CD14-positive monocyte (primary cell): ENCODE measurements at regions not wholly inside any gene's neighbourhood (a gene's known extent, or its start where the extent isn't known, plus 50 kb on each side); places are given as distances from the start of the nearest gene placed in this dataset.

Experiments
- DNase-seq, 3 donors: peaks; one replicate each; pipeline ENCODE4 v3.0.0-alpha.2; 2011 to 2022
- H2AFZ ChIP-seq: 2 replicates; pipeline ENCODE4 v1.6.0; 2012; ENCODE audit warnings: mild to moderate bottlenecking, low read depth, low read length, inconsistent platforms; ENCODE audit not compliant: insufficient read depth, poor library complexity, severe bottlenecking
- H3K27ac ChIP-seq, 2 donors: 1 replicate in 1 of 2; 2 replicates in 1 of 2; pipeline ENCODE4 v1.5.1; 2012 to 2013; ENCODE audit warnings: low read length in 2 of 2, control low read depth in 1 of 2, inconsistent platforms in 1 of 2, low read depth in 1 of 2, mild to moderate bottlenecking in 1 of 2
- H3K27me3 ChIP-seq, 2 donors: one replicate each; pipeline versions ENCODE4 v1.6.0 to v1.6.1; 2011 to 2013; ENCODE audit warnings: low read length in 2 of 2; ENCODE audit not compliant: control insufficient read depth in 2 of 2, insufficient read depth in 2 of 2
- H3K36me3 ChIP-seq, 2 donors: replicated peaks in 1 of 2; 1 replicate in 1 of 2; 2 replicates in 1 of 2; pipeline versions ENCODE4 v1.5.1 to v1.6.1; 2012 to 2013; ENCODE audit warnings: low read length in 2 of 2, control low read depth in 1 of 2, inconsistent platforms in 1 of 2, mild to moderate bottlenecking in 1 of 2; ENCODE audit not compliant: insufficient read depth in 2 of 2, control insufficient read depth in 1 of 2
- H3K4me1 ChIP-seq, 2 donors: 1 replicate in 1 of 2; 2 replicates in 1 of 2; pipeline versions ENCODE4 v1.5.1 to v1.6.1; 2012 to 2013; ENCODE audit warnings: low read length in 2 of 2, control low read depth in 1 of 2, inconsistent platforms in 1 of 2, mild to moderate bottlenecking in 1 of 2, moderate library complexity in 1 of 2; ENCODE audit not compliant: insufficient read depth in 2 of 2, control insufficient read depth in 1 of 2
- H3K4me2 ChIP-seq: replicated peaks from 2 replicates; pipeline ENCODE3; 2012; ENCODE audit warnings: low read length, moderate library complexity, mild to moderate bottlenecking; ENCODE audit not compliant: poor library complexity, severe bottlenecking; ENCODE audit errors: extremely low read depth
- H3K4me3 ChIP-seq, 3 experiments: fragments of 200-600 bp in 1 of 3; sonication (generic) in 1 of 3; replicated peaks in 1 of 3; 1 replicate in 2 of 3; 2 replicates in 1 of 3; pipeline ENCODE4 v1.5.1; 2011 to 2013; ENCODE audit warnings: low read length in 3 of 3, mild to moderate bottlenecking in 3 of 3, control low read depth in 2 of 3, low read depth in 2 of 3, inconsistent platforms in 1 of 3, moderate library complexity in 1 of 3
- H3K79me2 ChIP-seq: 2 replicates; pipeline ENCODE4 v1.6.0; 2012; ENCODE audit warnings: mild to moderate bottlenecking, control low read depth, inconsistent platforms, low read length, moderate library complexity; ENCODE audit not compliant: insufficient read depth
- H3K9ac ChIP-seq: 2 replicates; pipeline ENCODE4 v1.6.0; 2017; ENCODE audit warnings: low read length, mild to moderate bottlenecking; ENCODE audit not compliant: insufficient read depth, poor library complexity, severe bottlenecking
- H3K9me3 ChIP-seq, 2 donors: replicated peaks in 1 of 2; 1 replicate in 1 of 2; 2 replicates in 1 of 2; pipeline versions ENCODE4 v1.5.1 to v1.6.1; 2012 to 2013; ENCODE audit warnings: low read length in 2 of 2, control low read depth in 1 of 2; ENCODE audit not compliant: control insufficient read depth in 1 of 2, insufficient read depth in 1 of 2
- H4K20me1 ChIP-seq: 2 replicates; pipeline ENCODE4 v1.6.0; 2012; ENCODE audit warnings: mild to moderate bottlenecking, low read length, control low read depth, moderate library complexity; ENCODE audit not compliant: insufficient read depth
- H3K27ac Mint-ChIP-seq, 7 donors: one replicate each; pipeline ENCODE4 v1.8.0; 2020; ENCODE audit warnings: mild to moderate bottlenecking in 7 of 7, mixed read lengths in 7 of 7, moderate library complexity in 6 of 7, inconsistent platforms in 2 of 7
- H3K27me3 Mint-ChIP-seq, 3 donors: one replicate each; pipeline ENCODE4 v1.8.0; 2021 to 2022; ENCODE audit warnings: low read depth in 3 of 3, mild to moderate bottlenecking in 3 of 3, mixed read lengths in 3 of 3, moderate library complexity in 3 of 3, inconsistent platforms in 1 of 3
- H3K36me3 Mint-ChIP-seq, 2 donors: one replicate each; pipeline ENCODE4 v1.8.0; 2020; ENCODE audit warnings: mixed read lengths in 2 of 2, inconsistent platforms in 1 of 2, mild to moderate bottlenecking in 1 of 2
- H3K4me1 Mint-ChIP-seq: one replicate; pipeline ENCODE4 v1.8.0; 2020; ENCODE audit warnings: mild to moderate bottlenecking, mixed read lengths
- H3K4me3 Mint-ChIP-seq, 2 donors: one replicate each; pipeline ENCODE4 v1.8.0; 2020; ENCODE audit warnings: mild to moderate bottlenecking in 2 of 2, mixed read lengths in 2 of 2, moderate library complexity in 1 of 2
- H3K9me3 Mint-ChIP-seq, 7 donors: one replicate each; pipeline ENCODE4 v1.8.0; 2020 to 2022; ENCODE audit warnings: mixed read lengths in 7 of 7, mild to moderate bottlenecking in 6 of 7, moderate library complexity in 6 of 7, inconsistent platforms in 2 of 7
- CTCF ChIP-seq: fragments of 200-600 bp; IDR thresholded peaks from one replicate; pipeline ENCODE4 v1.8.0; 2022; ENCODE audit warnings: antibody characterized with exemption, mild to moderate bottlenecking
- WGBS: methylation state at CpG from one replicate; pipeline ENCODE4 v1.1.5; 2013; ENCODE audit warnings: missing lambda C conversion rate; ENCODE audit not compliant: insufficient coverage; 5-methylcytosine and 5-hydroxymethylcytosine counted together
- intact Hi-C, 2 donors: fragments of 100-400 bp; cut with micrococcal nuclease; formaldehyde crosslinking; loops; one replicate each; pipeline versions ENCODE4 v1.15.0 to v1.15.1; 2023

- Histone ChIP-seq H3K27me3 (no peaks in the 10 kb centered on the region), H2AFZ (no peak overlapping the region), H3K4me3 (no peak overlapping the region), H3K4me1 (no peaks in the 10 kb centered on the region), H3K9me3 (no peaks in the 10 kb centered on the region), H3K36me3 (no peaks in the 10 kb centered on the region), H3K79me2 (no peaks in the 10 kb centered on the region), H4K20me1 (no peaks in the 10 kb centered on the region), H3K27ac (no peak overlapping the region), H3K9ac (no peak overlapping the region), H3K4me2 (no peak overlapping the region)
- no peak for TF ChIP-seq CTCF
- DNase-seq = no peak
- H3K36me3 Mint-ChIP-seq = no peaks in the 10 kb centered on the region
- H3K9me3 Mint-ChIP-seq = peaks cover 0 to 7% (median 3%) of the 10 kb centered on the region in 7 donors
- intact Hi-C loops = no loop called here
- peaks cover 1 to 8% (median 5%) of the 10 kb centered on the region in 3 donors for H3K27me3 Mint-ChIP-seq
- H3K27ac Mint-ChIP-seq = no peak overlapping the region
- no CpG with 5 or more reads among the region's 1 CpG for WGBS
- no peak overlapping the region for H3K4me3 Mint-ChIP-seq
- no peaks in the 10 kb centered on the region for H3K4me1 Mint-ChIP-seq
Measured at GRCh38 chr18:3368193-3368592, 81.8 kb upstream of the TGIF1 start.

GRCh38 chr18:3379685-3380084 lies 70.3 kb upstream of the TGIF1 start:
- Mint-ChIP-seq H3K36me3 (no peaks in the 10 kb centered on the region), H3K27me3 (peaks cover 0 to 3% (median under 1%) of the 10 kb centered on the region in 3 donors), H3K27ac (no peak overlapping the region), H3K9me3 (peaks cover 0 to 5% (median 0%) of the 10 kb centered on the region in 7 donors), H3K4me3 (no peak overlapping the region), H3K4me1 (no peaks in the 10 kb centered on the region)
- Histone ChIP-seq H3K36me3 (no peaks in the 10 kb centered on the region), H3K4me2 (no peak overlapping the region), H3K4me3 (no peak overlapping the region), H4K20me1 (no peaks in the 10 kb centered on the region), H3K27me3 (no peaks in the 10 kb centered on the region), H3K27ac (no peak overlapping the region), H3K79me2 (no peaks in the 10 kb centered on the region), H3K4me1 (no peaks in the 10 kb centered on the region), H2AFZ (no peak overlapping the region), H3K9ac (no peak overlapping the region), H3K9me3 (no peaks in the 10 kb centered on the region)
- no peak for TF ChIP-seq CTCF
- no peak for DNase-seq
- no CpG with 5 or more reads among the region's 2 CpGs for WGBS
- intact Hi-C loops = no loop called here
